Kidney (tissue), 13 donors: ENCODE measurements at regions not wholly inside any gene's neighbourhood (a gene's known extent, or its start where the extent isn't known, plus 50 kb on each side); places are given as distances from the start of the nearest gene placed in this dataset.
A peak's percentile ranks its signal among the peaks of the same experiment; 100 is the strongest.

Experiments used
- DNase-seq, 5 donors: peaks; one replicate each; pipeline ENCODE4 v3.0.0-alpha.2; 2013 to 2020
- FAIRE-seq: peaks from 2 replicates; lab custom pipeline; 2012; peaks lifted over from hg19 to GRCh38; lab: Jason Lieb, UNC
- H3K27ac ChIP-seq, 2 donors: one replicate each; pipeline ENCODE4 v1.7.0; 2013; ENCODE audit warnings: low read depth in 2 of 2, low read length in 2 of 2, inconsistent platforms in 1 of 2
- H3K27me3 ChIP-seq: one replicate; pipeline ENCODE4 v1.7.1; 2013; ENCODE audit warnings: low read length, inconsistent platforms; ENCODE audit not compliant: control insufficient read depth, insufficient read depth
- H3K36me3 ChIP-seq, 3 donors: one replicate each; pipeline versions ENCODE4 v1.7.0 to v1.7.1; 2013; ENCODE audit warnings: low read length in 3 of 3, control low read depth in 1 of 3, inconsistent platforms in 1 of 3; ENCODE audit not compliant: insufficient read depth in 3 of 3, control insufficient read depth in 2 of 3
- H3K4me1 ChIP-seq, 3 donors: one replicate each; pipeline versions ENCODE4 v1.7.0 to v1.7.1; 2013; ENCODE audit warnings: low read length in 3 of 3, inconsistent platforms in 1 of 3, low read depth in 1 of 3; ENCODE audit not compliant: control insufficient read depth in 2 of 3, insufficient read depth in 2 of 3
- H3K4me3 ChIP-seq, 3 donors: one replicate each; pipeline versions ENCODE4 v1.7.0 to v1.8.1; 2013; ENCODE audit warnings: low read length in 3 of 3, control low read depth in 1 of 3, inconsistent platforms in 1 of 3
- H3K9ac ChIP-seq, 3 donors: one replicate each; pipeline versions ENCODE4 v1.7.0 to v1.7.1; 2013; ENCODE audit warnings: low read length in 3 of 3, control low read depth in 1 of 3, inconsistent platforms in 1 of 3
- H3K9me3 ChIP-seq, 3 donors: one replicate each; pipeline versions ENCODE4 v1.7.0 to v1.7.1; 2013; ENCODE audit warnings: low read length in 3 of 3, control low read depth in 1 of 3, inconsistent platforms in 1 of 3; ENCODE audit not compliant: control insufficient read depth in 2 of 3, insufficient read depth in 1 of 3
- intact Hi-C: fragments of 100-400 bp; cut with DNase I; formaldehyde crosslinking; loops from one replicate; pipeline ENCODE4 v1.11.1; 2022
- TF ChIP-seq, protein P1 (sequence below): IDR thresholded peaks from 3 replicates; pipeline ENCODE4 v1.5.1; 2012; ENCODE audit warnings: mild to moderate bottlenecking, moderate library complexity, borderline replicate concordance; ENCODE audit not compliant: insufficient read depth; ENCODE audit errors: extremely low read depth
- donor health status: control.
- donor health status: control.
- donor health status: control.
- donor health status: control.
- donor health status: control.
- donor health status: DM: yes; HTN: yes; CAD: no.
- donor health status: Normal renal cell carcinoma (clear cell type).

DNA sequence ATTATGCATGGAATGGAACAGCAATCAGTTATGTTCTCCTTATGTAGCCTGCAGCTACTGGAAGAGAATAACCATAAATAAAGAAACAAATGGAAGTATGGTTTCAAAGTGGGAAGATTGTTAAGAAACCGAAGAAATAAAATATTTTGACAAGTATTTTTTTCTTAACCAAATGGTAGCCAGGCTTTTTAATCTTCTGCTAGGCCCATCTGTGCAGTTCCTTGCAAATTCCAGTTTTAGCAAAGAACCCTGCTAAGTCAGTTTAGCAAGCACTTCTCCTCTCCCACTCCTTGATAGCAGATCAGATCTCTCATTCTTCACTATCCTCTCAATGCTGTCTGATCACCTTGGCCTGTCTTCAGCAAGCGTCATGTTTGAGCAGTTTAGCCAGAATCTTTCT is 111.1 kb upstream of the PRDM9 start:
- FAIRE-seq: no peak
- H3K9me3 ChIP-seq: peaks cover 0 to 6% (median 0%) of the 10 kb centered on the region in 3 donors
- no peaks in the 10 kb centered on the region for H3K36me3 ChIP-seq
- H3K9ac ChIP-seq: no peak overlapping the region
- no peaks in the 10 kb centered on the region for H3K27me3 ChIP-seq
- no peak overlapping the region for H3K4me3 ChIP-seq
- TF ChIP-seq, protein P1, sequence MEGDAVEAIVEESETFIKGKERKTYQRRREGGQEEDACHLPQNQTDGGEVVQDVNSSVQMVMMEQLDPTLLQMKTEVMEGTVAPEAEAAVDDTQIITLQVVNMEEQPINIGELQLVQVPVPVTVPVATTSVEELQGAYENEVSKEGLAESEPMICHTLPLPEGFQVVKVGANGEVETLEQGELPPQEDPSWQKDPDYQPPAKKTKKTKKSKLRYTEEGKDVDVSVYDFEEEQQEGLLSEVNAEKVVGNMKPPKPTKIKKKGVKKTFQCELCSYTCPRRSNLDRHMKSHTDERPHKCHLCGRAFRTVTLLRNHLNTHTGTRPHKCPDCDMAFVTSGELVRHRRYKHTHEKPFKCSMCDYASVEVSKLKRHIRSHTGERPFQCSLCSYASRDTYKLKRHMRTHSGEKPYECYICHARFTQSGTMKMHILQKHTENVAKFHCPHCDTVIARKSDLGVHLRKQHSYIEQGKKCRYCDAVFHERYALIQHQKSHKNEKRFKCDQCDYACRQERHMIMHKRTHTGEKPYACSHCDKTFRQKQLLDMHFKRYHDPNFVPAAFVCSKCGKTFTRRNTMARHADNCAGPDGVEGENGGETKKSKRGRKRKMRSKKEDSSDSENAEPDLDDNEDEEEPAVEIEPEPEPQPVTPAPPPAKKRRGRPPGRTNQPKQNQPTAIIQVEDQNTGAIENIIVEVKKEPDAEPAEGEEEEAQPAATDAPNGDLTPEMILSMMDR: no peak
- H3K27ac ChIP-seq: no peak overlapping the region
- DNase-seq: no peak
- intact Hi-C loops: no loop called here
- H3K4me1 ChIP-seq: no peaks in the 10 kb centered on the region

DNA sequence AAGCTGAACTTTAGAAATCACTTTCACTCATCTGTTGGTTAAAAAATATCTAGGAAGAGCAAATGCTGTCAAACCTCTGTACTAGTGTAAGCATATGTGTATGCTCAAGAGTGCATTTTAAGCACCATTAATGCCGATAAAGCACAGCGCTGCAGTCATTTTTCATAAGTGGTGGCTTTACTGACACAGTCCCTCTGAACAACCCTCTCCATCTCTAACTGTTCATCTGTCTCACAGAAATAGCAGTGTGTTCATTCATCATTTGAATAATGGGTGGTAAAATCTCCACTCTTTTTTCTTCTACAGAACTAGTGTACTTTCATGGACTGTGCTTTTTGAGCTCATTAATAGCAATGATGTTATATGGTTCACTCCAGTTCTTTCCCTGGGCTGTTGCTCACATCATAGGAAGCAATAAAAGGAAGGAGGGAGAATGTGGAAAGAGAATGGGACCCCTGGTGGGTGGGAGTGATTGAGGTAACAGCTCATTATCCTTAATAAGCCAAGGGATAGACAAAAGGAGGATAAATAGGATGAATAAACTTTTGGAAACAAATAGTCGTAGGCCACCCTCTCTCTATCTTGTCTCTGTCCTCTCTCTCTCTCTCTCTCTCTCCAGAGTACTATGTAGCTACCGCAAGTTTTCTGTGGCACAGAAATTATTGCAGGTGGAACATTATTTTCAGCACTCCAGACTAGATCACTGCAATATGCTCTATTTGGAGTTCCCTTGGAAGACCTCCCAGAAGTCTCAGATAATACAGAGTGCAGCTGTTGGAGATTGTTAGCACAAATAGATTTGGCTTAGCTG is 117.9 kb upstream of the PRDM9 start:
- DNase-seq (peak in 2 of 5 donors; percentile 20 to 67), FAIRE-seq (no peak)
- intact Hi-C loops: no loop called here
- Histone ChIP-seq H3K9me3 (peaks cover 0 to 3% (median 0%) of the 10 kb centered on the region in 3 donors), H3K9ac (no peak overlapping the region), H3K27me3 (no peaks in the 10 kb centered on the region), H3K4me3 (no peak overlapping the region), H3K36me3 (no peaks in the 10 kb centered on the region), H3K4me1 (no peaks in the 10 kb centered on the region), H3K27ac (no peak overlapping the region)
- TF ChIP-seq, protein P1: no peak

DNA sequence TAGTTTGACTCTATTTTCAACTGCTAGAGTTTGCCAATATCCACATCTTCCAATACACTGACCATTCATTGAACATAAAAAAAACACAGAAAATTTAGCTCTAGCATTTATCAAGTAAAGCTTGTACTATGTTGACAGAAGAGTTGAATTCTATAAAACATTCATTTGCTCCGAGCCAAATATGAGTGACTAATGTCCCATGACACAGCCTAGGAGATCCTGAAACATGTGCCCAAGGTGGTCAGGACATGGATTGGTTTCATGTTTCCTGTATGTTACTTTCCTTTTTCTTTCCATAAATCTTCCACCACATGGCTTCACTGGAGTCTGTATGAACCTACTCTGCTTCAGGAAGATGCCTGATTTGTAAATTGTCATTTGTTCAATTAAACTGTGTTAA is 122.4 kb upstream of the PRDM9 start:
- no peak overlapping the region for H3K9ac ChIP-seq
- no peaks in the 10 kb centered on the region for H3K4me1 ChIP-seq
- H3K36me3 ChIP-seq: no peaks in the 10 kb centered on the region
- H3K27ac ChIP-seq: no peak overlapping the region
- TF ChIP-seq, protein P1: no peak
- intact Hi-C loops: no loop called here
- H3K4me3 ChIP-seq: no peak overlapping the region
- no peaks in the 10 kb centered on the region for H3K27me3 ChIP-seq
- FAIRE-seq (no peak), DNase-seq (no peak)
- H3K9me3 ChIP-seq: no peaks in the 10 kb centered on the region

DNA sequence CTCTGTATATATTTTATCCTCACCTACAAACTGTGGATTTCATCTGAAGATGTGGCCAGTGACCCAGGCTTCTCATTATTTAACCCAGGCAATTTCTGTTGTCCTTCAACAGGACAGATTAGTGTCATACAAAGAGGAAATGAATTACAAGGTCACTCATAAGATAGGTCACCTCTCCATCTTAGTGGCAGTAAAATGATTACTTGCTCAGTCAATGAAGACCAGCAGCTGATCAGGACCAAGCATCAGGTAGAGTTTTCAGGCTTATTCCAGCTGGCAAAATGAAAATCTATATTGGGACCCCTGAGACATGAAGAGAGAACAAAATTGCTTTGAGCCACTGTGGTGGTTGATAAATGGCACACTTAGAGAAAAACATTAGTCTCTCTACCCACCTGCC is 135.2 kb upstream of the PRDM9 start:
- intact Hi-C loops: no loop called here
- H3K9me3 ChIP-seq: no peaks in the 10 kb centered on the region
- DNase-seq (no peak), FAIRE-seq (no peak)
- TF ChIP-seq, protein P1: no peak
- no peak overlapping the region for H3K27ac ChIP-seq
- no peaks in the 10 kb centered on the region for H3K4me1 ChIP-seq
- no peak overlapping the region for H3K9ac ChIP-seq
- H3K36me3 ChIP-seq: no peaks in the 10 kb centered on the region
- H3K27me3 ChIP-seq: no peaks in the 10 kb centered on the region
- no peak overlapping the region for H3K4me3 ChIP-seq
